ENCODE measurements at regions not wholly inside any gene's neighbourhood (a gene's known extent, or its start where the extent isn't known, plus 50 kb on each side); places are given as distances from the start of the nearest gene placed in this dataset.
"Not testable (repeated sequence)": the region's sequence is repeated elsewhere in the genome, so short reads cannot be mapped to it uniquely, and the experiment has no call there.

- DNase-seq: no peak
Observed at GRCh38 chr11:39462506-39462905, 1996.9 kb downstream of the LRRC4C start.

DNA sequence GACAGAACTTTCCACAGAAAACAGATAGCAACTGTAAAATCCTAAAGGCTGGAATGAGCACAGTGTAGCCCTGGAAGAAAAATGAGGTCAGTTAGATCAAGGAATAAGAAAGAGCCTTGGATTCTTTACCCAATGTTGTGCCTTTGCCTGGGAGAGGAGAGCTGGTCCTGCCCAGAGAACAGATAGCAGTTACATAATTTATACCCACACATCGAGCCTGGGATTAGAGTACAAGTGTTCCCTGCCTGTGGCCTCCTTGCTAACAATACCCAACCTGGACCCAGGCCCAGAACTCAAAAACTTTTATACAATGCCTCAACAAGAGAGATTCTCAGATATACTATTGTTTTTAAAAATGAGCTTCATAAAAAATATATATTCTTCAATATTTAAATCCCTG is 1998.4 kb downstream of the LRRC4C start:
- no peak for DNase-seq

GRCh38 chr11:39459606-39460005 is 1999.8 kb downstream of the LRRC4C start:
- no peak for DNase-seq

DNA sequence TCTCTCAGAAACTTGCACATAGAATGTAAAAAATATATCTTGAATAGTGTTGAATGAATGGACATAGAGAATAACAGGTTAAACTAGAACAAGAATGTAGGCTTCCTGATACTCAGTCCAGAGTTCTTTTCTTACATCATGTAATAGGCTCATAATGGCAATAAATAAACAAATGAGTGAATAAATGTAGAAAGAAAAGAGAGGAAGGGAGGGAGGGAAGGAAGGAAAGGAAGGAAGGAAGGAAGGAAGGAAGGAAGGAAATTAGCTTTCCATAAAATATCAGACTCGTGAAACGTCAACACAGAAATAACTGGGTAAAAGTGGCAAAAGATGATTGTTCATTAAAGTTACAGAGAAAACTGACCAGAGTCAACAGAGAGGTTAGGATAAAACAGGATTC is 2001.0 kb downstream of the LRRC4C start:
- DNase-seq: no peak

DNA sequence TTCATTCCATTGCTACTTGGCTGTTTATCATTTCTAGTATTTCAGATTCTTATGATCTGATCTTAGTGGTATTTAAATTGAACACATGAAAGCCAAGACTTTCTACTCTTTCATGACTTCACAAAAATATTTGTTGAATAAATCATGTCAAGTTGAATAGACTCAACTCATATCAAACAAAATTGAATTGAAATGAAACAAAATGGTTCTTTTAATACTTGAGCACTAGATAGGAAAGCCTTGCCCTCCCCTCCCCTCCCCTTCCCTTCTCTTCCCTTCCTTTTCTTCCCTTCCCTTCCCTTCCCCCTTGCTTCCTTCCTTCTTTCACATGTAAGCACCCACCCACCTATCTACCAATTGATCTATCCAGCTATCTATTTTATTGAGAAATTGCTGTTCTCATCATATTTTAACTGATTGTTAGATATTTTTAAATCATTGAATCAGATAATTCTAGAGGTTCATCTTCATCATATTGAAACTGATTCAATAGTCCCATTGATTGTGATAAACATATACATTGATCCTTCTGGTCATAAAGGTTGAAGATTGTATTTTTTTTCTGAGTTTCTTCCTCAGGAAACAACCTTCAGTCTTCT is 2015.9 kb downstream of the LRRC4C start:
- DNase-seq: no peak

DNA sequence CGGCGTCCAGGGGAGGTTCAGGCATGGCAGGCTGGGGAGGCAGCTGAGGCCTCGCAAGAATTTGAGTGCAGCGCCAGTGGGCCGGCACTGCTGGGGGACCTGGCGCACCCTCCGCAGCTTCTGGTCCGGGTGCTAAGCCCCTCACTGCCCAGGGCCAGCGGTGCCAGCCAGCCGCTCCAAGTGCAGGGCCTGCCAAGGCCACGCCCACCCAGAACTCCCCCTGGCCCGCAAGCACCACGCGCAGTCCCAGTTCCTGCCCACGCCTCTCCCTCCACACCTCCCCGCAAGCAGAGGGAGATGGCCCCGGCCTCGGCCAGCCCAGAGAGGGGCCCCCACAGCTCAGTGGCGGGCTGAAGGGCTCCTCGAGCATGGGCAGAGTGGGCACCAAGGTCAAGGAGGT is 2017.3 kb downstream of the LRRC4C start:
- DNase-seq: no peak

DNA sequence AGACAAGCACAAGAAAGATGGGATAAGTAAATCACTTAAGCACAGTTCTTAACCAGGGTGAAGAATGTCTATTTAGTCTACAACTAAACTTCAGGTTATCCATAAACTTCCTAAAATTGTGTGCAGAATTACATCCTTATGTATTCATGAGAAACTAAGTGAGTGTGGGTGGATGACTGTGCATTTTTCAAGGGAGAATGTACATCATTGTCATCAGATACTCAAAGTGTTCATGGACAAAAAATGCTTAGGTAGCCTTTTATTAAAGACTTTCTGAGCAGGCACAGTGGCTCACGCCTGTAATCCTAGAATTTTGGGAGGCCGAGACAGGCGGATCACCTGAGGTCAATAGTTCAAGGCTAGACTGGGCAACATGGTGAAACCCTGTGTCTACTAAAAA is 2023.8 kb downstream of the LRRC4C start:
- DNase-seq: no peak

DNA sequence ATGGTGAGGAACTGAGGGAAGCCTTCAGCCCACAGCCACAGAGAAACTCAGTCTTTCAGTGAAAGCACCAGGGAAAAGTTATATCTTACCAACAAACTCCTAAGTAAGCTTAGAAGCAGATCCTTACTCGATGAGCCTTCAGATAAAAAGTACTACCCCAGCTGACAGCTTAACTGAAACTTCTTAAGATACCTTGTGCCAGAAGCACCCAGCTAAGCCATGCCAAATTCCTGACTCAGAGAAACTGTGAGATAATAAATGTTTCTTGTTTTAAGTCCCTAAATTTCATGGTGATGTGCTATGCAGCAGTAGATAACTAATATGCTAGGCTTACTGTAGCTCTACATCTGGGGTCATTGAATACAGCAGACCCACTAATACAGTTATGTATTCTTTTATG is 2025.0 kb downstream of the LRRC4C start:
- no peak for DNase-seq

DNA sequence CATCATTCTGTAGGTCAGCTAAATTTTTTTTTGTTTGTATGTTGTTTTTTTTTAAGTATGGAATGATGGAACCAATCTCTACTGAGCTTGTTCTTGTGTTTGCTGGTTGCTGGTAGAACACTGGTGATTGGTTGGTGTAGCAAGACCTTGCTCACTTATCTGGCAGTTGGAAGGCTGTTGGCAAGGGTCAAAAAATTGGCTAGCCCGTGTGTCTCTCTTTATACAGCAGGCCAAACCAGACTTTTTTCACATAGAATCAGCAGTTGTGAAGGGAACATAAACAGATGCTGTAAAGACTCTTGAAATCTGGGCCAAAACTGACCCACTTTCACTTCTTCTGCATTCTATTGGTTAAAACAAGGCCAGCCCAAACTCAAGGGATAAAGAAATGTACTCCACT is 2026.5 kb downstream of the LRRC4C start:
- no peak for DNase-seq

DNA sequence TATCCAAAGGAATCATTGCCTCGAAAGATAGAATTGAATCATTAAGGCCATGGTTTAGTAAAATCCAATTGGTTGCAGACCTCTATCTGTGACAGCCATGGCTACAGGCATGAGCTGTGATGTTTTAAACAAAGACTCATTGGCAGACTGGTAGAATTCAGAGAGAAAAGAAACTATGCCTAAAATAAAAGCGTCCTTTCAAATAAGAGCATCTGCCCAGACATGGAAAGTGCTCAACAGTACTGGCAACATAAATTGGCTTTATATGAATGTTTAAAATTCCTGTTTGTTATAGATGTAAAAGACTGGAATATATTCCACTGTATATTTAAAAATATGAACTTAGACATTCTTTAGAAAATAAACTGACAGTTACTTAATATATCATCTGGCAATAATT is 2034.2 kb downstream of the LRRC4C start:
- DNase-seq: no peak

GRCh38 chr11:39412117-39412516 is 2047.3 kb downstream of the LRRC4C start:
- DNase-seq: no peak

DNA sequence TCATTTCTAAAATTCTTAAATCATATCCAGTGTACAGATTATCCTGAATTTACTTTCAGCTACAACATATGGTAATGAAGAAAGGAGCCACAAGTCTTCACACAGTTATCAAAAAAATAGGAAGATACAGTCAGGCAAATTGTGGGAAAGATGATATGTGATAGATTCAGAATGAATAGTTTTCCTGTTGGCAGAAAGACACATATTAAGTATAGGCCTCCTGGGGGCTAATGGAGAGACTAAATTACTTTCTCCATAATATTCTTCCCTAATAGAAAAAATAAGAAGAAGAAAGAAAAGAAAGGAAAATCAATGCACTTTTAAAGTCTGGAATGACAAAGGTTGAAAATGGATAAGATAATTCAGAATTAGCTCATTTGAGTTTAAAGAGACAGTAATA is 2073.5 kb downstream of the LRRC4C start:
- no peak for DNase-seq

DNA sequence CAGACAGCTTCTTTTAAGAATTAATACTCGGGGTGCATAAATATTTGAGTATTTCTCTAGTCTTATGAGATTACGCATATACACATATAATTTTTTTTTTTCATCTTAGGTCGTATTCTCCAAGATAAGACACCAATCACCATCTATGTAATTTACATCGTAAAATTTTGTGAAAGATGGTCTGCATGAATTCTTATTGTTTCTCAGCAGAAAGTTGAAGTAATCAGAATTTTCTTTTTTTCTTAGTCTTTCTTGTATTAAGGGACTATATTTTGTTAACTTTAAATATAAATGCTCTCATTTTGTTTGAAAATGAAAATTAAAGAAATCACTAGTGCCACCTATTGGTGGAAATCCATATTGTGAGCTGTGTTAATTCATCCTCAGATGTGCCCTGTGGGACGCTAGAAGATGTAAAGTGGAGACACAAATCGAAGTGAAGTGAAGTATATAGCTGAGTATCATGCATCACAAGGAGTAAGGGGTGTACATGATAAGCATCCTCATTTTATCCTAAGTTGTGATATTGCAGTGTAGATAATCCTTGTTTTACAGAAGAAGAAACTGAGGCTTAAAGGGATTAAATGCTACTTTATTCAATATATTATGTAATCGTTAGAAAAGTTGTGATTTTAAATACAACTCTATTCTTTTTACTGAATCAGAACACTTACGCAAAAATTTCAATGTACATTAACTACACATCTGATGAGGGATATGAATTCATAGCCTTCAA is 2084.3 kb downstream of the LRRC4C start:
- no peak for DNase-seq

DNA sequence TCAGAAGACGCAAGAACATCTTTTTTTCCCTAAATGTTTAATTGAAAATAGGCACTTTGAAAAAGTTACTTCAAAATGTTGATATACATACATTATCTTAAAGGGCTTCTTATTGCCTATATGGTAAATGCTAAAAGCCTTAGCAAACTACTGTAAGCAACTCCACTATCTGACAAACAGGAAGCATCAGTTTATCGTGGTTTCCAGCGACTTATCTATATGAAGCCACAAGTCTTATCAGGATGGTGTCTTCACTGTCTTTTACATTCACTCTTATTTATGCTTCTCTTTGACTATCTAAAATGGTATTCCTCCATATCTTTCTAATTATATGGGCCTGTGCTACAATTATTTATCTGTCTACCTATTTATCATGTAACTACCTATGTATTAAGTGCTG is 2091.9 kb downstream of the LRRC4C start:
- DNase-seq: no peak

DNA sequence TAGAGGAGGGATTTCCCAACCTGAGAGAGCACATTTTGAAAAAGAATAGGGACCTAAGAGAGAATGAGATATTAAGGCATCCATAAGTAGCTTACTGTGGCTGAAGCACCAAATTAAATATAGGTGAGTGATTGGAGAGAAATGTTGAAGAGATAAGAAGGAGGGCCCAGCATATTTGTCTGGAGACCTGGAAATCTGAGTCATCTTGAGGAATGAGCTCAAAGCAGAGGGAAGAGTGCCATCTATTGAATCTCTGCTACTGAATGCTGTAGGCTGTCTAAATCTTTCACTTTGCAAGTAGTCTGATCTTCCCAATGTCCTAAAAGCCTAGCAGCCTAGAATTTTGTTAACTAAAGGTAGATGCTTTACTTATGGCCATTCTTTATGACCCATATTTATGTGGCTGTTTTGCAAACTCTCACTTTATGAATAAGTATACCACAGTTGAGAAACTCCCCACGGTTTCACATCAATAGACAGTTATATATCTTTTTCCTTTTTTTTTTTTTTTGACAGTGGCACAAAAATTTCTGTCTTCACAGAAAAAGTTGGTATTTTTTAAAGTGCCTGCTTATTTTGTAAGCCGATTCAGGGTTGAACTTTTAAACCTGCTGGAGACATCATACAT is 2093.5 kb downstream of the LRRC4C start:
- DNase-seq: no peak

DNA sequence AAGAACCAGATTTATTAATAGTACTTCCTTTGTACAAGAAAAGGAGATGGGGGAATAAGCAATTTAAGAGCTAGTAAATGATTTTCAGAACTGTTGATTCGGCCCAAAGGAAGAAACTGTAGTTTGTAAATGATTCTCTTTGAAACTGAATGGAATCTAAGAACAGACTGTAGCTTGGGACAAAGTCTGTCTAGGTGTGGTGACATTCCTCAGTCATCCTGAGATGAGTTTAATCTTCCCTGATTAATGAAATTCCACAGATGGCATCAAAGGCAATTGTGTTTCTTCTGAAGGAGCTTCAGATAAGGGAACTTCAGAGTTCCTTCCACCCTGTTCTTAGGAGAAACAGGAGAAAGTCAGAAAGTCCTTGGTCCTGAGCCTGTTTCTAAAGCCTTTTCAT is 2095.9 kb downstream of the LRRC4C start:
- no peak for DNase-seq

GRCh38 chr11:39361557-39361956 is 2097.9 kb downstream of the LRRC4C start:
- DNase-seq: no peak

DNA sequence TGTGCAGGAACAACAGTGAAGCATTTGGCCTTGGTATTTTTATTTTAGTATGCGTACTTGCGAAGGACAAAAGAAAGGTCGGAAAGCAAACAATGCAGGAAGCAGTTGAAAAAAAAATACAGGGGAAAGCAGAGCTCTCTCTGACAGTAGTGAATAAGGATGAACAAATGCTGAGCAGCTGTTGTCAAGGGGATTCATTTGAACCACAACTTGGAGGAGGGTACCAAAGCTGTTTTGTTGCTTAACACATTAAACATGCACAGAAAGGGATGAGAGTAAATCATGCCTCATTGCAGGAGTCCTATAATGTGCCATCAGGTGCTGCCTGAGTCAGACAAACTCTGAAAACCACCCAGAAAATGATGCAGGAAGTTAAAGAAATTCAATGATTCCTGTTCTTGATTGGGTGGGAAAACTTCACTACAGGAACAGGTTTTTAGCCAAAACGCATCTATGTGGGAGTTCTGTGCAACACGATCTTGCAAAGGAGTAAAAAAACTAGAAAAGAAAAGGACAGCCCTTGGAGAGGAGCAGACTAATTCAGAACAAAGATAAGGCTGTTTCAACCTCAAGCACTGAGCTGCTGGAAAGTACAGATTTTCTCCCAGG is 2113.5 kb downstream of the LRRC4C start:
- DNase-seq: no peak

DNA sequence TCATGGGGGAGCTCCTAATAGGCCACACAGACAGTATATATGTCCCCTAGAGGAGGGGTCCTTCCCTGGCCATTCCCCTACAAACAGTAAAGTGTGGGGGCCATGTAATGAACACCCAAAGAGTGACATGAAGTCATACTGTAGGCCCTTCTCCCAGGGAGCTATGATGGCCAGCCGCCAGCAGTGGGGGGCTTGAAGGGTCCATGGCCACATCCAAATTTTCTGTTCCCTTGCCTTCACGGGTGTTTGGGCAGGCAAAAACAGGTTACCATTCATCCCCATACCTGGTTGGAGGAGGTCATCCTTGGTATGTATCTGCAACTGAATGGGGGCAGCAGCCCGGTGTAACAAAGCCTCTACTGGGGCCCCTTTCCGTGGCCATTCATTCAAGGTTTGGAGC is 2118.0 kb downstream of the LRRC4C start:
- no peak for DNase-seq

GRCh38 chr11:39333006-39333405 is 2126.4 kb downstream of the LRRC4C start:
- not testable (repeated sequence) for DNase-seq

GRCh38 chr11:39327302-39327701 is 2132.2 kb downstream of the LRRC4C start:
- DNase-seq: no peak

DNA sequence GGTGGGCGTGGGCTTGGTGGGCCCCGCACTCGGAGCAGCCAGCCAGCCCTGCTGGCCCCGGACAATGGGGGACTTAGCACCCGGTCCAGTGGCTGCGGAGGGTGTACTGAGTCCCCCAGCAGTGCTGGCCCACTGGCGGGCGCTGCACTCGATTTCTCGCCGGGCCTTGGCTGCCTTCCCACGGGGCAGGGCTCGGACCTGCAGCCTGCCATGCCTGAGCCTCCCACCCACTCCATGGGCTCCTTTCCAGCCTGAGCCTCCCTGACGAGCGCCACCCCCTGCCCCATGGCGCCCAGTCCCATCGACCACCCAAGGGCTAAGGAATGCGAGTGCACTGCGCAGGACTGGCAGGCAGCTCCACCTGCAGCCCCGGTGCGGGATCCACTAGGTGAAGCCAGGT is 2147.6 kb downstream of the LRRC4C start:
- not testable (repeated sequence) for DNase-seq

DNA sequence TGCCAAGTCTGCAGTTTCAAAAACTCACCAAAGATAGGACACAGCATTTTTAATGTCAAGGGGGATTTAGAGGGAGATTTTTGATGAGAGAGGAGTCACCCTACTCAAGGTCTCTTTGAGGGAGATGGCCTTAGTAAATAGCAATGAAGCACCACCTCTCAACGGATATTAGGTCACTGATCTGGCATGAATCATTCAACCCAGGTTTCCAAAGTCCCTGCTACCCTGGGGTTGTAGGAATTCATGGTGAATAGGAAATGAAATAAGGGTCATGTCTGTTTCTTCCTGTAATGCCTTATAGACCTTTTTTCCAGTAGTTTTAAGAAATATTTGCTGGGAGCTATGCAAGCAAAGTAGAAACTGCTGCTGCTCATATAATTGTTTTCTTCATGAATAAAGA is 2154.9 kb downstream of the LRRC4C start:
- DNase-seq: no peak

- no peak for DNase-seq
Observed at GRCh38 chr11:39294648-39295047, 2164.8 kb downstream of the LRRC4C start.

Data from NCI-H526 treated with DMSO at 0.1 percent for 48 hours (cell line).